OCI-LY7 (cell line): ENCODE measurements at regions not wholly inside any gene's neighbourhood (a gene's known extent, or its start where the extent isn't known, plus 50 kb on each side); places are given as distances from the start of the nearest gene placed in this dataset.

Experiments used
- BruUV-seq: library from RNA; stranded (reverse); fragments of 400-500 nt; replicated peaks from 2 replicates; lab custom pipeline; 2021; lab: Mats Ljungman, UMichigan
- CTCF ChIA-PET: fragments of 300-600 bp; sonication (Branson Sonifier 250); formaldehyde crosslinking; loops from one replicate; lab custom pipeline; 2022; ENCODE audit warnings: antibody characterized with exemption; ENCODE audit not compliant: unreplicated experiment; lab: Charles Lee
- POLR2A ChIA-PET: fragments of 300-600 bp; sonication (Branson Sonifier 250); formaldehyde crosslinking; loops from one replicate; lab custom pipeline; 2022; ENCODE audit warnings: antibody characterized with exemption; lab: Charles Lee
- DNase-seq: peaks from one replicate; pipeline ENCODE4 v3.0.0-alpha.2; 2015; ENCODE audit warnings: low spot score
- H2AFZ ChIP-seq: fragments of 200-600 bp; sonication (generic), shearing (Covaris generic); 2 replicates; pipeline ENCODE4 v1.6.1; 2014; ENCODE audit warnings: mild to moderate bottlenecking, antibody characterized with exemption, low read length, moderate library complexity
- H3K27ac ChIP-seq: fragments of 200-600 bp; sonication (generic); 2 replicates; pipeline ENCODE4 v1.5.1; 2014; ENCODE audit warnings: mixed run types, low read depth, mild to moderate bottlenecking, moderate library complexity, low read length, inconsistent platforms; ENCODE audit not compliant: poor library complexity, severe bottlenecking
- H3K36me3 ChIP-seq: fragments of 200-600 bp; sonication (generic); 2 replicates; pipeline ENCODE4 v1.6.1; 2014; ENCODE audit warnings: mild to moderate bottlenecking, antibody characterized with exemption, low read length, moderate library complexity, mixed read lengths; ENCODE audit not compliant: insufficient read depth
- H3K4me1 ChIP-seq: fragments of 200-600 bp; sonication (generic); 2 replicates; pipeline ENCODE4 v1.5.1; 2014; ENCODE audit warnings: mild to moderate bottlenecking, low read length; ENCODE audit not compliant: insufficient read depth, poor library complexity, severe bottlenecking
- H3K4me2 ChIP-seq: fragments of 200-600 bp; sonication (generic); 2 replicates; pipeline ENCODE4 v1.6.1; 2014; ENCODE audit warnings: mild to moderate bottlenecking, low read length
- H3K4me3 ChIP-seq: fragments of 200-600 bp; sonication (generic); 2 replicates; pipeline ENCODE4 v1.5.1; 2014; ENCODE audit warnings: mild to moderate bottlenecking, low read depth, low read length; ENCODE audit not compliant: poor library complexity, severe bottlenecking
- H3K79me2 ChIP-seq: fragments of 200-600 bp; sonication (generic); 2 replicates; pipeline ENCODE4 v1.6.1; 2016; ENCODE audit warnings: low read depth, mild to moderate bottlenecking, low read length, moderate library complexity, mixed read lengths; ENCODE audit not compliant: insufficient read depth
- H3K9me2 ChIP-seq: fragments of 200-600 bp; sonication (generic); 2 replicates; pipeline ENCODE4 v1.6.1; 2016; ENCODE audit warnings: mild to moderate bottlenecking, low read length, mixed read lengths; ENCODE audit not compliant: insufficient read depth
- H3K9me3 ChIP-seq: fragments of 200-600 bp; sonication (generic); 2 replicates; pipeline ENCODE4 v1.6.1; 2014; ENCODE audit warnings: mild to moderate bottlenecking, mixed run types, low read length, mixed read lengths
- H4K20me1 ChIP-seq: fragments of 200-600 bp; sonication (generic); 2 replicates; pipeline ENCODE4 v1.6.1; 2014; ENCODE audit warnings: mild to moderate bottlenecking, antibody characterized with exemption, low read length, moderate library complexity, mixed read lengths; ENCODE audit not compliant: insufficient read depth
- CTCF ChIP-seq: fragments of 200-600 bp; sonication (generic); conservative IDR thresholded peaks from 2 replicates; pipeline ENCODE4 v1.5.1; 2014; ENCODE audit warnings: mild to moderate bottlenecking, antibody characterized with exemption, low read length, moderate library complexity, mixed read lengths
- EZH2phosphoT487 ChIP-seq: fragments of 200-600 bp; sonication (generic); IDR thresholded peaks from 2 replicates; pipeline ENCODE4 v1.6.1; 2018; ENCODE audit warnings: low read depth, borderline replicate concordance, mild to moderate bottlenecking, mixed run types, antibody characterized with exemption, low read length, moderate library complexity, mixed read lengths
- intact Hi-C: fragments of 100-400 bp; cut with micrococcal nuclease; formaldehyde crosslinking; loops from one replicate; pipeline ENCODE4 v1.10.0; 2022; ENCODE audit not compliant: unreplicated experiment

- DNase-seq: no peak
- Histone ChIP-seq H3K27ac (no peak overlapping the region), H3K4me3 (no peak overlapping the region), H3K4me1 (no peaks in the 10 kb centered on the region), H3K79me2 (no peaks in the 10 kb centered on the region), H2AFZ (no peak overlapping the region), H3K9me3 (no peaks in the 10 kb centered on the region), H3K9me2 (no peaks in the 10 kb centered on the region), H3K4me2 (no peak overlapping the region), H4K20me1 (no peaks in the 10 kb centered on the region), H3K36me3 (no peaks in the 10 kb centered on the region)
- POLR2A ChIA-PET: interaction anchor here (0.6 kb wide), 1 partner anchor 18 kb away, joined by 3 read pairs; no protein-coding TSS in a partner anchor
- no peak for TF ChIP-seq EZH2phosphoT487
- TF ChIP-seq CTCF: no peak
- CTCF ChIA-PET: no interaction called here
- intact Hi-C loops: no loop called here
- no TSS peak for BruUV-seq
Measured at GRCh38 chr1:90494748-90495282, 222.3 kb downstream of the BARHL2 start.

- no peak overlapping the region for H3K27ac ChIP-seq
- H3K79me2 ChIP-seq: no peaks in the 10 kb centered on the region
- H3K4me3 ChIP-seq: no peak overlapping the region
- ChIA-PET POLR2A (no interaction called here), CTCF (no interaction called here)
- H3K4me1 ChIP-seq: no peaks in the 10 kb centered on the region
- no peaks in the 10 kb centered on the region for H3K9me2 ChIP-seq
- no TSS peak for BruUV-seq
- TF ChIP-seq CTCF (no peak), EZH2phosphoT487 (no peak)
- intact Hi-C loops: no loop called here
- H2AFZ ChIP-seq: no peak overlapping the region
- H3K36me3 ChIP-seq: no peaks in the 10 kb centered on the region
- no peaks in the 10 kb centered on the region for H4K20me1 ChIP-seq
- no peak for DNase-seq
- H3K9me3 ChIP-seq: no peaks in the 10 kb centered on the region
- no peak overlapping the region for H3K4me2 ChIP-seq
Measured at GRCh38 chr1:90488451-90488850, 228.7 kb downstream of the BARHL2 start.

GRCh38 chr1:90486996-90487395 is 230.1 kb downstream of the BARHL2 start:
- Histone ChIP-seq H3K4me1 (no peaks in the 10 kb centered on the region), H3K4me2 (no peak overlapping the region), H3K9me3 (no peaks in the 10 kb centered on the region), H3K9me2 (no peaks in the 10 kb centered on the region), H3K79me2 (no peaks in the 10 kb centered on the region), H3K36me3 (no peaks in the 10 kb centered on the region), H3K4me3 (no peak overlapping the region), H4K20me1 (no peaks in the 10 kb centered on the region), H3K27ac (no peak overlapping the region), H2AFZ (no peak overlapping the region)
- CTCF ChIA-PET: no interaction called here
- TF ChIP-seq EZH2phosphoT487 (no peak), CTCF (no peak)
- intact Hi-C loops: no loop called here
- BruUV-seq: no TSS peak
- no peak for DNase-seq
- POLR2A ChIA-PET: interaction anchor here (0.6 to 1.9 kb wide), 4 partner anchors 14 to 54 kb away, joined by 3 to 7 read pairs (median 4); no protein-coding TSS in a partner anchor
